ENCODE measurements at regions not wholly inside any gene's neighbourhood (a gene's known extent, or its start where the extent isn't known, plus 50 kb on each side); places are given as distances from the start of the nearest gene placed in this dataset.

- TF ChIP-seq POLR2A (IDR thresholded peaks at IDR 0.05) (no peak), CTCF (IDR thresholded peaks at IDR 0.05) (no peak), EP300 (IDR thresholded peaks at IDR 0.05) (no peak)
Measured at GRCh38 chr2:8031370-8031769, 650.5 kb upstream of the ID2 start.
